DMS114 treated with DMSO at 0.1 percent for 48 hours (cell line): ENCODE measurements at regions not wholly inside any gene's neighbourhood (a gene's known extent, or its start where the extent isn't known, plus 50 kb on each side); places are given as distances from the start of the nearest gene placed in this dataset.

Source experiments
- DNase-seq: peaks from one replicate; lab custom pipeline; 2025; ENCODE audit not compliant: unreplicated experiment; lab: John Stamatoyannopoulos, UW

- no peak for DNase-seq
Measured at GRCh38 chr17:5635949-5636348, 51.6 kb upstream of the NLRP1 start.

- DNase-seq = no peak
Measured at GRCh38 chr17:5638596-5638995, 54.3 kb upstream of the NLRP1 start.

GRCh38 chr17:5640726-5641125 is 56.4 kb upstream of the NLRP1 start:
- DNase-seq = no peak

- no peak for DNase-seq
Measured at GRCh38 chr17:5642752-5643151, 58.4 kb upstream of the NLRP1 start.

- no peak for DNase-seq
Measured at GRCh38 chr17:5644065-5644464, 59.8 kb upstream of the NLRP1 start.

GRCh38 chr17:5651348-5651747 is 67.0 kb upstream of the NLRP1 start:
- DNase-seq = no peak

- no peak for DNase-seq
Measured at GRCh38 chr17:5661491-5662125, 77.3 kb upstream of the NLRP1 start.

- DNase-seq = no peak
Measured at GRCh38 chr17:5662409-5663085, 78.2 kb upstream of the NLRP1 start.

GRCh38 chr17:5665164-5665563 is 80.9 kb upstream of the NLRP1 start:
- DNase-seq = no peak

- no peak for DNase-seq
Measured at GRCh38 chr17:5667871-5668270, 83.6 kb upstream of the NLRP1 start.

GRCh38 chr17:5668557-5669138 is 84.3 kb upstream of the NLRP1 start:
- no peak for DNase-seq

GRCh38 chr17:5669191-5669590 is 84.9 kb upstream of the NLRP1 start:
- no peak for DNase-seq

GRCh38 chr17:5672141-5672540 is 87.8 kb upstream of the NLRP1 start:
- DNase-seq = no peak

GRCh38 chr17:5672815-5673430 is 88.6 kb upstream of the NLRP1 start:
- DNase-seq = no peak

GRCh38 chr17:5675625-5676421 is 91.5 kb upstream of the NLRP1 start:
- DNase-seq = no peak

GRCh38 chr17:5677620-5678019 is 93.3 kb upstream of the NLRP1 start:
- no peak for DNase-seq

GRCh38 chr17:5678171-5678570 is 93.9 kb upstream of the NLRP1 start:
- no peak for DNase-seq

- no peak for DNase-seq
Measured at GRCh38 chr17:5680766-5681165, 96.5 kb upstream of the NLRP1 start.

GRCh38 chr17:5683241-5683640 is 98.9 kb upstream of the NLRP1 start:
- no peak for DNase-seq

- DNase-seq = no peak
Measured at GRCh38 chr17:5686074-5686635, 101.8 kb upstream of the NLRP1 start.

GRCh38 chr17:5687646-5688045 is 103.3 kb upstream of the NLRP1 start:
- DNase-seq = no peak
